Nephron (organoid): ENCODE measurements at regions not wholly inside any gene's neighbourhood (a gene's known extent, or its start where the extent isn't known, plus 50 kb on each side); places are given as distances from the start of the nearest gene placed in this dataset.

Experiments used
- H3K27ac Mint-ChIP-seq, 3 experiments: 2 replicates each; pipeline ENCODE4 v1.8.0; 2020; ENCODE audit warnings: mixed read lengths in 3 of 3, mild to moderate bottlenecking in 2 of 3, moderate library complexity in 1 of 3
- H3K27me3 Mint-ChIP-seq: 2 replicates; pipeline ENCODE4 v1.8.0; 2021; ENCODE audit warnings: low read depth, mild to moderate bottlenecking, moderate library complexity, mixed read lengths
- H3K36me3 Mint-ChIP-seq: 2 replicates; pipeline ENCODE4 v1.8.0; 2020; ENCODE audit warnings: low read depth, mixed read lengths
- H3K4me1 Mint-ChIP-seq: 2 replicates; pipeline ENCODE4 v1.8.0; 2020; ENCODE audit warnings: mixed read lengths
- H3K4me3 Mint-ChIP-seq, 3 experiments: 2 replicates each; pipeline ENCODE4 v1.8.0; 2020; ENCODE audit warnings: mild to moderate bottlenecking in 3 of 3, mixed read lengths in 3 of 3, moderate library complexity in 2 of 3
- H3K9me3 Mint-ChIP-seq: 2 replicates; pipeline ENCODE4 v1.8.0; 2020; ENCODE audit warnings: mixed read lengths
- CTCF ChIP-seq, 3 experiments: fragments of 200-600 bp; sonication (generic); IDR thresholded peaks; one replicate each; pipeline ENCODE4 v1.5.0; 2021; ENCODE audit warnings: antibody characterized with exemption in 3 of 3; ENCODE audit not compliant: unreplicated experiment in 3 of 3

GRCh38 chr22:19635644-19636043 is 78.7 kb upstream of the SEPTIN5 start:
- Mint-ChIP-seq H3K36me3 (no peaks in the 10 kb centered on the region), H3K27ac (no peak overlapping the region), H3K27me3 (peaks cover 22% of the 10 kb centered on the region), H3K9me3 (no peaks in the 10 kb centered on the region), H3K4me3 (no peak overlapping the region), H3K4me1 (peaks cover 7% of the 10 kb centered on the region)
- no peak for TF ChIP-seq CTCF (IDR thresholded peaks at IDR 0.05; ENCODE audit: unreplicated experiment in 3 of 3)

- TF ChIP-seq CTCF (IDR thresholded peaks at IDR 0.05; ENCODE audit: unreplicated experiment in 3 of 3), result no peak
- H3K27ac Mint-ChIP-seq, result no peak overlapping the region
- no peak overlapping the region for H3K4me3 Mint-ChIP-seq
- no peaks in the 10 kb centered on the region for H3K36me3 Mint-ChIP-seq
- H3K27me3 Mint-ChIP-seq, result peaks cover 33% of the 10 kb centered on the region
- peaks cover 7% of the 10 kb centered on the region for H3K4me1 Mint-ChIP-seq
- no peaks in the 10 kb centered on the region for H3K9me3 Mint-ChIP-seq
These were observed 77.5 kb upstream of the SEPTIN5 start for GRCh38 chr22:19636696-19637407.

GRCh38 chr22:19637408-19638281 is 76.7 kb upstream of the SEPTIN5 start:
- Mint-ChIP-seq H3K27me3 (peaks cover 26% of the 10 kb centered on the region), H3K4me3 (no peak overlapping the region), H3K36me3 (no peaks in the 10 kb centered on the region), H3K4me1 (peaks cover under 1% of the 10 kb centered on the region), H3K9me3 (no peaks in the 10 kb centered on the region), H3K27ac (no peak overlapping the region)
- no peak for TF ChIP-seq CTCF (IDR thresholded peaks at IDR 0.05; ENCODE audit: unreplicated experiment in 3 of 3)

- no peak overlapping the region for H3K27ac Mint-ChIP-seq
- H3K36me3 Mint-ChIP-seq, result no peaks in the 10 kb centered on the region
- no peaks in the 10 kb centered on the region for H3K9me3 Mint-ChIP-seq
- no peaks in the 10 kb centered on the region for H3K4me1 Mint-ChIP-seq
- no peak for TF ChIP-seq CTCF (IDR thresholded peaks at IDR 0.05; ENCODE audit: unreplicated experiment in 3 of 3)
- H3K4me3 Mint-ChIP-seq, result no peak overlapping the region
- peaks cover 24% of the 10 kb centered on the region for H3K27me3 Mint-ChIP-seq
These were observed 75.9 kb upstream of the SEPTIN5 start for GRCh38 chr22:19638282-19639015.

GRCh38 chr22:19639610-19640135 is 74.6 kb upstream of the SEPTIN5 start:
- TF ChIP-seq CTCF (IDR thresholded peaks at IDR 0.05; ENCODE audit: unreplicated experiment in 3 of 3), result no peak
- Mint-ChIP-seq H3K36me3 (no peaks in the 10 kb centered on the region), H3K4me1 (no peaks in the 10 kb centered on the region), H3K27ac (no peak overlapping the region), H3K27me3 (peaks cover 26% of the 10 kb centered on the region), H3K4me3 (no peak overlapping the region), H3K9me3 (no peaks in the 10 kb centered on the region)
